Activated T-cell treated with anti-CD3 and anti-CD28 coated beads, Interleukin-2, amount 50 U/mL, for 24 hours (primary cell): ENCODE measurements at regions not wholly inside any gene's neighbourhood (a gene's known extent, or its start where the extent isn't known, plus 50 kb on each side); places are given as distances from the start of the nearest gene placed in this dataset.
"Not testable (repeated sequence)": the region's sequence is repeated elsewhere in the genome, so short reads cannot be mapped to it uniquely, and the experiment has no call there.

ENCODE experiments used
- DNase-seq: peaks from one replicate; pipeline ENCODE4 v3.0.0-alpha.2; 2020
- H3K27ac Mint-ChIP-seq: 2 replicates; pipeline ENCODE4 v1.8.0; 2020; ENCODE audit warnings: mild to moderate bottlenecking, mixed read lengths
- H3K27me3 Mint-ChIP-seq: 2 replicates; pipeline ENCODE4 v1.8.0; 2020; ENCODE audit warnings: mixed read lengths
- H3K36me3 Mint-ChIP-seq: 2 replicates; pipeline ENCODE4 v1.8.0; 2020; ENCODE audit warnings: low read depth, mixed read lengths
- H3K4me1 Mint-ChIP-seq: 2 replicates; pipeline ENCODE4 v1.8.0; 2020; ENCODE audit warnings: low read depth, mixed read lengths
- H3K4me3 Mint-ChIP-seq: 2 replicates; pipeline ENCODE4 v1.8.0; 2020; ENCODE audit warnings: mild to moderate bottlenecking, moderate library complexity, mixed read lengths
- H3K9me3 Mint-ChIP-seq: 2 replicates; pipeline ENCODE4 v1.8.0; 2020; ENCODE audit warnings: mixed read lengths

DNA sequence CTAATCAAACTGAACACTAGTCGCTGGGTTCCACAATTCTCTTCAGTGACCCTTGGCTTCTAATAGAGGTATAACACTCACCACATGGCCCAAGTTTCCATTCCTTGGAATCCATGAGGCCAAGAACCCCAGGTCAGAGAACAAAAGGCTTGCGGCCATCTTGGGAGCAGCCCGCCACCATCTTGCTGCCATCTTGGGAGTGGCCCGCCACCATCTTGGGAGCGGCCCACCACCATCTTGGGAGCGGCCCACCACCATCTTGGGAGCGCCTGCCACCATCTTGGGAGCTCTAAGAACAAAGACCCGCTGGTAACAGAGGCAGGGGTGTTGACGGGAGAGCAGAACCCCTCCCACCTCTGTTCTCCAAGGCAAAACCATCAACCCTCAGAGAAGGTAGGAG, 493.4 kb downstream of the MATN1 start:
- Mint-ChIP-seq H3K4me3 (no peak overlapping the region), H3K9me3 (no peaks in the 10 kb centered on the region), H3K4me1 (no peaks in the 10 kb centered on the region), H3K27ac (no peak overlapping the region), H3K27me3 (peaks cover 15% of the 10 kb centered on the region), H3K36me3 (no peaks in the 10 kb centered on the region)
- DNase-seq, result no peak

DNA sequence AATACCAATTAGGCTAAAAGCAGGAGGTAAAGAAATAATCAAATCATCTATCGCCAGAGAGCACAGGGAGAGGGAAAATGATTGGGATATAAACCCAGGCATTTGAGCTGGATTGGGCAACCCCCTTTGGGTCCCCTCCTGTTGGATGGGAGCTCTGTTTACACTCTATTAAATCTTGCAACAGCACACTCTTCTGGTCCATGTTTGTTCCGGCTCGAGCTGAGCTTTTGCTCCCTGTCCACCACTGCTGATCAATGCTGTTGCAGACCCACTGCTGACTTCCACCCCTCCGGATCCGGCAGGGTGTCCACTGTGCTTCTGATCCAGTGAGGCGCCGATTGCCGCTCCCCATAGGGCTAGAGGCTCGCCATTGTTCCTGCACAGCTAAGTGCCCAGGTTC, 493.8 kb downstream of the MATN1 start:
- Mint-ChIP-seq H3K36me3 (no peaks in the 10 kb centered on the region), H3K4me3 (no peak overlapping the region), H3K9me3 (no peaks in the 10 kb centered on the region), H3K4me1 (no peaks in the 10 kb centered on the region), H3K27me3 (peaks cover 19% of the 10 kb centered on the region), H3K27ac (no peak overlapping the region)
- DNase-seq, result no peak

DNA sequence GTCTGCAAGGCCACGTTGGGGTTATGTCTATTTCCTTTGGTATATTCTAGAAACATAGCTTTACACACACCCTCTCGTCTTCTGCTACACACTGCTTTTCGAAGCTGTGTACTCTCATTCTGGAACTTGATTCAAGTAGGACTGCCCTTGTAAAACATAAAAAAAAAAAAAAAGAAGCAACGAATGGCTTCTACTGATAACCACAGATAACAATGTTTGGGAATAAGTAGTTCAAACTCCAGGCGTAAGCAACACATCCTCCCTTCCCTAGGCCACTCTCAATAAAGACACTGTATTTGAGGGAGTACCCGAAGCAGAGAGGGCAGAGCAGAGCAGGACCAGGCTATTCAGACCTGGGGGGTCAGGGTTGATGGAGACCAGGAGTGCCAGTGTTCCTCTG, 496.7 kb downstream of the MATN1 start:
- H3K27ac Mint-ChIP-seq, result no peak overlapping the region

DNA sequence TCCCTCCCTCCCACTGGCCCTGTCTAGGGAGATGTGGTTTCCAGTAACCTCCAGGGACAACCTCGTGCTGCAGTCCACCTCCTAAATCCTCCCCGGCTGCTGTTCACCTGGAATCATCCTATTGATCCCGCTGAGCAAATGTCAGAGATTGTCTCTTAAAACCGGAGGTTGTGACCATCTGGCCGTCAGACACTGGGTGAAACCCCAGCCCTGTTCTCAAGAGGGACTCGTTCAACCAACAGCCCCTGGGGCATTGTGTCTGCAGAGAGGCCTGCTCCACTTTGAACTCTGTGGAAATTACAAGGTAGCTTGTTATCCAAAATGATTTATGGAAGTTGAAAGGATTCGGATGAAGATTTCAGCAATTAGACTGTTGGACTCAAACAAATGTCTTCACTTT, 498.0 kb downstream of the MATN1 start:
- Mint-ChIP-seq H3K36me3 (no peaks in the 10 kb centered on the region), H3K27ac (no peak overlapping the region), H3K4me3 (no peak overlapping the region), H3K27me3 (peaks cover 26% of the 10 kb centered on the region), H3K9me3 (no peaks in the 10 kb centered on the region), H3K4me1 (no peaks in the 10 kb centered on the region)
- no peak for DNase-seq

More for the DNA sequence above, 496.7 kb downstream of the MATN1 start:
- no peak overlapping the region for H3K4me3 Mint-ChIP-seq
- DNase-seq, result no peak
- H3K36me3 Mint-ChIP-seq, result no peaks in the 10 kb centered on the region
- H3K27me3 Mint-ChIP-seq, result peaks cover 26% of the 10 kb centered on the region
- no peaks in the 10 kb centered on the region for H3K9me3 Mint-ChIP-seq
- H3K4me1 Mint-ChIP-seq, result no peaks in the 10 kb centered on the region

DNA sequence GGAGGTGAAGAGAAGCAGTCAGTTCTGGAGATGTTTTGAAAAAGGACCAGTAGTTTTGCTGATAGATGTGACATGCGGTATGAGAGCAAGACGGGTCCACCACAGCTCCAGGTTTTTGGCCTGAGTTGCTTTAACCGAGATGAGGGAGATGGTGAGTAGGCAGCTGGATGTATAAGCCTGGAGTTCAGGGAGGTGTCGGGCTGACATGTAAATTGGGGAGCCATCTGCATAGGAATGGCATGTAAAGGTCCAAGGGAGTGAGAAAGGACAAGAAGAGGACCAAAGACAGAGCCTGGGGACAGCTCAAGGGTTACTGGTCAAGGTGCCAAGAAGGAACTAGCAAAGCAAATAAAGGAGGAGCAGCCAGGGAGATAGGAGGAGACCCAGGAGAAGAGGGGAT, 503.7 kb downstream of the MATN1 start:
- H3K36me3 Mint-ChIP-seq, result no peaks in the 10 kb centered on the region
- no peak for DNase-seq
- H3K4me3 Mint-ChIP-seq, result no peak overlapping the region
- H3K27me3 Mint-ChIP-seq, result peaks cover 25% of the 10 kb centered on the region
- H3K27ac Mint-ChIP-seq, result no peak overlapping the region
- no peaks in the 10 kb centered on the region for H3K4me1 Mint-ChIP-seq
- H3K9me3 Mint-ChIP-seq, result no peaks in the 10 kb centered on the region

DNA sequence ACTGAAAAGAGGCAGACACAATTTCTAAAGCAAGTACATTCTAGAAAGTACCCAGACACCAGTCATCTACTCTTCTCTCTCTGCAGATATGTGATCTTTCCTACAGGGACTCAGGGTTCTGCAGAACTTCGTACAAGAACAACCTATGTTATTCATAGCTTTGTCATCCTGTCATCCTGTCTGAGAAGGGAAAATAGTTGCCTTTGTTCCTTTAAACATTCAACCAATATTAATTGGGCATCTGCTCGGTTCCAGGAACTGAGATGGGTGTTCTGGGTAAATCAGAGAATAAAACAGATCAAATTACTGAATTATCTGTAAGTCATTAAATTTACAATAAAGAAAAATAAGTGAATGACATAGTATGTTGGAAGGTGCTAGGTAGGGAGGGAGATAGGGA, 504.9 kb downstream of the MATN1 start:
- Mint-ChIP-seq H3K36me3 (no peaks in the 10 kb centered on the region), H3K4me1 (no peaks in the 10 kb centered on the region), H3K4me3 (no peak overlapping the region), H3K27me3 (peaks cover 18% of the 10 kb centered on the region), H3K9me3 (no peaks in the 10 kb centered on the region), H3K27ac (no peak overlapping the region)
- DNase-seq, result no peak

DNA sequence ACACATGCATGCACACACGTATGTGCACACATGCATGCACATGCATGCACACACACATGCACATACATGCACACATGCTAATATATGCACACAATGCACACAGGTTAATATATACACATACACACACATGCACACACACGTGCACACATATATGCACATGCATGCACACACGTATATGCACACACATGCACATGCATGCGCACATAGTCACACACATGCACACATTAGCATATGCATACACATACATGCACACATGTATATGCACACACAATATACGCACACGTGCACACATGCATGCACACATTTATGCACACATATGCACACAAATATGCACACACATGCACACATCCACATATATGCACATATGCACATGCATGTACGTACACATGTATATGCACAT, 506.8 kb downstream of the MATN1 start:
- H3K27ac Mint-ChIP-seq, result no peak overlapping the region
- no peaks in the 10 kb centered on the region for H3K36me3 Mint-ChIP-seq
- DNase-seq, result no peak
- H3K4me3 Mint-ChIP-seq, result no peak overlapping the region
- H3K9me3 Mint-ChIP-seq, result no peaks in the 10 kb centered on the region
- H3K27me3 Mint-ChIP-seq, result peaks cover 18% of the 10 kb centered on the region
- H3K4me1 Mint-ChIP-seq, result no peaks in the 10 kb centered on the region

DNA sequence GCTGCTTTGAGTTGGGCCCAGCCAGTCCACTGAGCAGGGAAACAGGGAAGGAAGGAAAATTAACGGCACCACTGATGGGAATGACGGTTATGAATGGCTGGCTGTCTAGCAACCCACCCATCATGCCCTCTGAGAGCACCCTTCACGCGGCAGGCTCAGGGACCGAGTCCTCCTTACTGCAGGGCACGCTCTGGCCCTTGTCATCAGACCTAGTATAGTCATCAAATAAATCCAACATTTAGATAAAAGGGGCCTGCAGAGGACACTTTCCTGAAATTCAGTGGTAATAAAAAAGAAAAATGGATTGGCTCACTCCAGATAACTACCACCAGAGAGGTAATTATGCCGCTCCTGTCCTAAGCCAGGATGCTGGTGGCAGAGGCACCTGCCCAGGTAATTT, 509.4 kb downstream of the MATN1 start:
- Mint-ChIP-seq H3K27me3 (peaks cover 5% of the 10 kb centered on the region), H3K9me3 (no peaks in the 10 kb centered on the region)

DNA sequence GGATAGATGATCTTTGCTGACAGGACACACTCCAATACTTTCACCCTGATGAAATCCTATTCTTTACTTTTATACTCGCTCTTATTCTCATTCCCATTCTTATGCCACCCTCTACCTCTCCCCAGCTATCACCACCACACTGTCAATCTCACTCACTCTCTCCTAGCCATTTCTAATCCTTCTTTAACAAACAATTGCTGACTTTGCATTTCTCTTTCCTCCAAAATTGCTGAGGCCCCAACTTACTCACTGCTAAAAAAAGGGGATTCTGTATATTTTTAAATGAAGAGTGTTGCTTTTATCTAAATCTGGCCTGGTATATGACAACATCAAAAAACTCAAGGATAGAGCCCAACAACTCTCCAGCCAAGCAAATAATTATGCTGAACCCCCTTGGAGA, 515.4 kb downstream of the MATN1 start:
- not testable (repeated sequence) for H3K27me3 Mint-ChIP-seq, H3K4me3 Mint-ChIP-seq, H3K4me1 Mint-ChIP-seq, H3K36me3 Mint-ChIP-seq, DNase-seq, H3K27ac Mint-ChIP-seq, H3K9me3 Mint-ChIP-seq

More for the DNA sequence above, 509.4 kb downstream of the MATN1 start:
- DNase-seq, result no peak
- H3K27ac Mint-ChIP-seq, result no peak overlapping the region
- no peaks in the 10 kb centered on the region for H3K36me3 Mint-ChIP-seq
- no peaks in the 10 kb centered on the region for H3K4me1 Mint-ChIP-seq
- H3K4me3 Mint-ChIP-seq, result no peak overlapping the region

DNA sequence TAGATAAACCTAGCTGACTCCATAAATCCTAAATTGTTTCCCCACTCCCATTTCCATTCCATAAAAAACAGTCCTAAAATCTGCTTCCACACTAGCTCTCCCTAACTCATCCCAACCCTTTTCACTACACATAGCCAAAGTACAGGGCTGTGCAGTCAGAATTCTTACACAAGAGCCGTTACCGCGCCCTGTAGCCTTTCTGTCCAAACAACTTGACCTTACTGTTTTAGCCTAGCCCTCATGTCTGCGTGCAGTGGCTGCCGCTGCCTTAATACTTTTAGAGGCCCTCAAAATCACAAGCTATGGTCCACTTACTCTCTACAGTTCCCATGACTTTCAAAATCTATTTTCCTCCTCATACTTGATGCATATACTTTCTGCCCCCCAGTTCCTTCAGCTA, 516.8 kb downstream of the MATN1 start:
- not testable (repeated sequence) for H3K9me3 Mint-ChIP-seq, DNase-seq, H3K4me3 Mint-ChIP-seq, H3K36me3 Mint-ChIP-seq, H3K27ac Mint-ChIP-seq, H3K27me3 Mint-ChIP-seq, H3K4me1 Mint-ChIP-seq

DNA sequence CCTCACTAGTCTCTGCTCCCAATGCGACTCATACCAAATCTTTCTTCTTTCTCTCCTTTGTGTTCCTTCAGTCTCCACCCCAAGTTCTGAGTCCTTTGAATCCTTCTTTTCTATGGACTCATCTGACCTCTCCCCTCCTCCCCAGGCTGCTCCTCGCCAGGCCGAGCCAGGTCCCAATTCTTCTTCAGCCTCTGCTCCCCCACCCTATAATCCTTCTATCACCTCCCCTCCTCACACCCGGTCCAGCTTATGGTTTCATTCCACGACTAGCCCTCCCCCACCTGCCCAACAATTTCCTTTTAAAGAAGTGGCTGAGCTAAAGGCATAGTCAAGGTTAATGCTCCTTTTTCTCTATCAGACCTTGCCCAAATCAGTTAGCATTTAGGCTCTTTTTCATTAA, 518.5 kb downstream of the MATN1 start:
- H3K27me3 Mint-ChIP-seq, H3K9me3 Mint-ChIP-seq, DNase-seq, H3K4me3 Mint-ChIP-seq, H3K4me1 Mint-ChIP-seq, H3K36me3 Mint-ChIP-seq, H3K27ac Mint-ChIP-seq: not testable (repeated sequence)

DNA sequence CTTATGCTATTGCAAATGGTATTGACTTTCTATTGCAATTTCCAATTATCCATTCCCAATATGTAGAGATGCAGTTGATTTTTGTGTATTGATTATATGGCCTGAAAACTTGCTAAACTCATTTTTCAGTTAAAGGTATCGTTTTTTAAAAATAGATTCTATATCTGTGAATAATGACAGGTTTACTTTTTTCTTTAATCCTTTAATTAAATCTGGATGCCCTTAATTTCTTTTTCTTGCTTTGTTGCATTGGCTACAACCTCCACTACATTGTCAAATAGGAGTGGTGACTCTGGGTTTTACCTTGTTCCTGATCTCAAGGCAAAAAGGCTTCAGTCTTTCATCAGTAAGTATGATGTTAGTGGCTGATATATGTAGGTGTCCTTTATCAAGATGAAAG, 522.4 kb downstream of the MATN1 start:
- H3K27me3 Mint-ChIP-seq, result peaks cover 19% of the 10 kb centered on the region
- DNase-seq, result no peak
- no peak overlapping the region for H3K4me3 Mint-ChIP-seq
- peaks cover 7% of the 10 kb centered on the region for H3K9me3 Mint-ChIP-seq
- no peak overlapping the region for H3K27ac Mint-ChIP-seq
- no peaks in the 10 kb centered on the region for H3K36me3 Mint-ChIP-seq
- no peaks in the 10 kb centered on the region for H3K4me1 Mint-ChIP-seq

DNA sequence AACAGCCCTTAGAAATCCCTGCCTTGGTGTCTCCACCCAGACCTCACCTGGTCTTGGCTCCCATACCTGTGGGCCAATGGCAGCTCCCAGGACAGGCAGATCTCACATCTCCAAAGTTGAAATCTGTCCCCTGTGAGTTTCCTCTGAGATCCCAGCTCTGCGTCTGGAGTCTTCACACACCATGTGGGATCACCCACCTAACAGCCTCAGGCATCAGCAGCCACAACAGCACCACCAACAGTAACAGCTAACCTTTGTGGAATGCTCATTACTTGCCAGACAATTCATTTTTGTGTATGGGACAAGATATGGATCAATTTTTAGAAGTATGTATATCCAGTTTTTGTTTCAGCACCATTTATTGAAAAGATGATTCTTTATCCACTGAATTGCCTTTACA, 523.2 kb downstream of the MATN1 start:
- Mint-ChIP-seq H3K27ac (no peak overlapping the region), H3K9me3 (peaks cover 7% of the 10 kb centered on the region), H3K27me3 (peaks cover 28% of the 10 kb centered on the region), H3K36me3 (no peaks in the 10 kb centered on the region), H3K4me1 (no peaks in the 10 kb centered on the region), H3K4me3 (no peak overlapping the region)
- DNase-seq, result no peak

DNA sequence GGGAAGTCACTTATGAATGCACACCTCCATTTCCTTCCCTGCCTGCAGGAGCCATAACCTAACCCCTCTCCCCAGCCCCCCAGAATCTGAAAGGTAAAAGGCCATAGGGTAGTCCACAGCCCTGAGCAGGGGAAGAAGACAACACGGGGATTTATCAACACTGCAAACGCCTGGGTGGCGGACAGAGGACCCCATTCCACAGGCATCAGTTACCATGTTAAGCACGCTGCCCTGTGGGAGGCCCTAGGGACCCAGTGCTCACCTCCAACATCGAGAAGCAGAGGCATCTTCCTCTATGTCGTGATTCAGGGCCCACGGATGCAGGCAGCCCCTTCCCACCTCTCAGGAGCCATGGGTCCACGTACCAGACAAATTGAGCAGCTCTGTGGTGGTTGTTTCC, 523.8 kb downstream of the MATN1 start:
- H3K27me3 Mint-ChIP-seq, result peaks cover 32% of the 10 kb centered on the region
- no peak for DNase-seq
- H3K4me1 Mint-ChIP-seq, result no peaks in the 10 kb centered on the region
- H3K27ac Mint-ChIP-seq, result no peak overlapping the region
- H3K36me3 Mint-ChIP-seq, result no peaks in the 10 kb centered on the region
- no peak overlapping the region for H3K4me3 Mint-ChIP-seq
- H3K9me3 Mint-ChIP-seq, result peaks cover 7% of the 10 kb centered on the region

DNA sequence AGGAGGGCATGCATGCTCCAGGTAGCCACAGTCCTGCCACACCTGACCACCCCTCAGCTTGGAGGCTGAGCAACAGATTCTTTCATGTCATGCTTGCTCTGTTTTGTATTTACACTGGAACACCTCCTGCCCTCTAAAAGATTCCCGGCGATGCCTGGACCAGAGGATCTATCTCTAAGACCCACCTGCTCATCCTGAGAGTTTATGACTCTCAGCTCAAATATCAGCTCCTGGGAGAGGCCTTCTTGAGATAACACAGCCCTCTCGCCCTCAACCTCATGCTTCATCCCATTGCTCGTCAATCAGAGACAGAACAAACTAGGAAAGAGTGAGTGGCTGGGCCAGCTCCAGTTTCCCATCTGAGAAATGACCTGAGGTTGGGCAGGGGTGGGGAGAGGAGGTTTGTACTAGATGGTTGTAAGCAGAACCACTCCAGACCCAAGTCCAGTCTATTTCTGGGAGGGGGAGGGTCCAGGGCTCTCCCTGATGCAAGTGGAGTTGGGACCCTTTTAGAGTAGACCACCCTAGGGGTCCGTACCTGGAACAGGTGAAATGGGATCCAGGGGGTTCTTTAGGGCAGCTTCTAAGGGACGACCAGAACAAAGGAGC, 524.5 kb downstream of the MATN1 start:
- no peaks in the 10 kb centered on the region for H3K4me1 Mint-ChIP-seq
- H3K36me3 Mint-ChIP-seq, result no peaks in the 10 kb centered on the region
- H3K4me3 Mint-ChIP-seq, result no peak overlapping the region
- no peak overlapping the region for H3K27ac Mint-ChIP-seq
- H3K27me3 Mint-ChIP-seq, result peaks cover 32% of the 10 kb centered on the region
- H3K9me3 Mint-ChIP-seq, result peaks cover 7% of the 10 kb centered on the region
- DNase-seq, result no peak

DNA sequence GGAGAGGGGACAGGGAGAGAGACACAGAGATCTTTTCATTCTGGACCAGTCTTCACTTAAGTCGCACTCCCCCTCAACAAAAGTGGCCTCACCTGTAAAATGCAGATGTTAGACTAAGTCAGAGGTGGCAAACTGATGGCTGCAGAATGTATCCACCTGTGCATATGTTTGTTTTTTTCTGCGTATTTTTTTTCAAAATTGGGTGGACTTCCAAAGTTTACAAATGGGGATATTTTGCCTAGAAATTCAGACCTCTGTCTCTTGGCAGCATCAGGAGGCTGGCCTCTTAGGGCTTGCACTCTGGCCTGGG, 525.0 kb downstream of the MATN1 start:
- no peak for DNase-seq
- H3K9me3 Mint-ChIP-seq, result peaks cover 7% of the 10 kb centered on the region
- H3K27ac Mint-ChIP-seq, result no peak overlapping the region
- no peaks in the 10 kb centered on the region for H3K4me1 Mint-ChIP-seq
- H3K36me3 Mint-ChIP-seq, result no peaks in the 10 kb centered on the region
- H3K4me3 Mint-ChIP-seq, result no peak overlapping the region
- H3K27me3 Mint-ChIP-seq, result peaks cover 32% of the 10 kb centered on the region
